GM20000 (cell line): ENCODE measurements at regions not wholly inside any gene's neighbourhood (a gene's known extent, or its start where the extent isn't known, plus 50 kb on each side); places are given as distances from the start of the nearest gene placed in this dataset.

ENCODE experiments used
- DNase-seq: peaks from one replicate; pipeline ENCODE4 v3.0.0; 2012; ENCODE audit warnings: low spot score
- TF ChIP-seq, protein P1 (sequence below): IDR thresholded peaks from 2 replicates; pipeline ENCODE4 v1.5.1; 2012; ENCODE audit warnings: mild to moderate bottlenecking, control low read depth; ENCODE audit errors: extremely low read depth, missing control alignments

- DNase-seq = no peak
- TF ChIP-seq, protein P1, sequence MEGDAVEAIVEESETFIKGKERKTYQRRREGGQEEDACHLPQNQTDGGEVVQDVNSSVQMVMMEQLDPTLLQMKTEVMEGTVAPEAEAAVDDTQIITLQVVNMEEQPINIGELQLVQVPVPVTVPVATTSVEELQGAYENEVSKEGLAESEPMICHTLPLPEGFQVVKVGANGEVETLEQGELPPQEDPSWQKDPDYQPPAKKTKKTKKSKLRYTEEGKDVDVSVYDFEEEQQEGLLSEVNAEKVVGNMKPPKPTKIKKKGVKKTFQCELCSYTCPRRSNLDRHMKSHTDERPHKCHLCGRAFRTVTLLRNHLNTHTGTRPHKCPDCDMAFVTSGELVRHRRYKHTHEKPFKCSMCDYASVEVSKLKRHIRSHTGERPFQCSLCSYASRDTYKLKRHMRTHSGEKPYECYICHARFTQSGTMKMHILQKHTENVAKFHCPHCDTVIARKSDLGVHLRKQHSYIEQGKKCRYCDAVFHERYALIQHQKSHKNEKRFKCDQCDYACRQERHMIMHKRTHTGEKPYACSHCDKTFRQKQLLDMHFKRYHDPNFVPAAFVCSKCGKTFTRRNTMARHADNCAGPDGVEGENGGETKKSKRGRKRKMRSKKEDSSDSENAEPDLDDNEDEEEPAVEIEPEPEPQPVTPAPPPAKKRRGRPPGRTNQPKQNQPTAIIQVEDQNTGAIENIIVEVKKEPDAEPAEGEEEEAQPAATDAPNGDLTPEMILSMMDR = no peak
Measured at GRCh38 chr1:98467122-98467521, 194.4 kb upstream of the SNX7 start.

GRCh38 chr1:98461873-98462385 is 199.6 kb upstream of the SNX7 start:
- TF ChIP-seq, protein P1 = no peak
- DNase-seq = no peak

DNA sequence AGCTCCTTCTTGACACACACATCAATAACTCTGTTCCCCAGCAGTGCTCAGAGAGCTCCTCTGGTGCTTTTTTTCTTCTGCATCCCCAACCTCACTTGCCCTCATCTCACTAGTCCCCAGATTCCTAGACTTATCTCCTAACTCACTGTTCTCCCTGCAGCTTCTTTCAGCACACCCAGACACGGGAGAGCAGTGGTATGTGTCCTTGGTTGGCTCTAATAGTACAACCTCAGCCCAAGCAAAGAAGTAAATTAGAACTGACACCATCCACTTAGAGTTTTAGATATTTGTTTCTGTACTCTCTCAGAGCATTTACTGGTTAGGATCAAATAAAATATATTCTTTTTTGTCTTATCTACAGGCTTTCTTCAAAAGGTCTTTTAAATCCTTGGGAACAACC is 201.4 kb upstream of the SNX7 start:
- DNase-seq = no peak
- TF ChIP-seq, protein P1 = no peak

- TF ChIP-seq, protein P1 = no peak
- no peak for DNase-seq
Measured at GRCh38 chr1:98459486-98459870, 202.0 kb upstream of the SNX7 start.

GRCh38 chr1:98458511-98459485 is 202.7 kb upstream of the SNX7 start:
- TF ChIP-seq, protein P1 = no peak
- DNase-seq = no peak

GRCh38 chr1:98457248-98457647 is 204.3 kb upstream of the SNX7 start:
- TF ChIP-seq, protein P1 = no peak
- no peak for DNase-seq

GRCh38 chr1:98454666-98455065 is 206.9 kb upstream of the SNX7 start:
- DNase-seq = no peak
- TF ChIP-seq, protein P1 = no peak
